ENCODE measurements at regions not wholly inside any gene's neighbourhood (a gene's known extent, or its start where the extent isn't known, plus 50 kb on each side); places are given as distances from the start of the nearest gene placed in this dataset.

- no CpG with 5 or more reads among the region's 4 CpGs for WGBS (ENCODE audit: insufficient coverage)
- Histone ChIP-seq H3K27me3 (ENCODE audit: control insufficient read depth, insufficient read depth, low read length) (no peaks in the 10 kb centered on the region), H3K36me3 (ENCODE audit: control insufficient read depth, insufficient read depth, low read length) (no peaks in the 10 kb centered on the region), H3K4me3 (ENCODE audit: low read length) (no peak overlapping the region), H3K27ac (ENCODE audit: low read length) (no peak overlapping the region), H3K9me3 (replicated peaks; ENCODE audit: control insufficient read depth, low read depth, low read length) (no peaks in the 10 kb centered on the region), H3K4me1 (ENCODE audit: control insufficient read depth, insufficient read depth, low read length) (no peaks in the 10 kb centered on the region)
- DNase-seq: no peak
Measured at GRCh38 chr21:22881131-22881530, 1882.9 kb downstream of the NCAM2 start.

GRCh38 chr21:22885079-22885478 lies 1886.9 kb downstream of the NCAM2 start:
- Histone ChIP-seq H3K27ac (ENCODE audit: low read length) (no peak overlapping the region), H3K4me1 (ENCODE audit: control insufficient read depth, insufficient read depth, low read length) (no peaks in the 10 kb centered on the region), H3K36me3 (ENCODE audit: control insufficient read depth, insufficient read depth, low read length) (no peaks in the 10 kb centered on the region), H3K4me3 (ENCODE audit: low read length) (no peak overlapping the region), H3K9me3 (replicated peaks; ENCODE audit: control insufficient read depth, low read depth, low read length) (no peaks in the 10 kb centered on the region), H3K27me3 (ENCODE audit: control insufficient read depth, insufficient read depth, low read length) (no peaks in the 10 kb centered on the region)
- DNase-seq: no peak
- WGBS (ENCODE audit: insufficient coverage): no CpG with 5 or more reads among the region's 4 CpGs

- Histone ChIP-seq H3K9me3 (replicated peaks; ENCODE audit: control insufficient read depth, low read depth, low read length) (no peaks in the 10 kb centered on the region), H3K36me3 (ENCODE audit: control insufficient read depth, insufficient read depth, low read length) (no peaks in the 10 kb centered on the region), H3K4me1 (ENCODE audit: control insufficient read depth, insufficient read depth, low read length) (no peaks in the 10 kb centered on the region), H3K27ac (ENCODE audit: low read length) (no peak overlapping the region), H3K27me3 (ENCODE audit: control insufficient read depth, insufficient read depth, low read length) (no peaks in the 10 kb centered on the region), H3K4me3 (ENCODE audit: low read length) (no peak overlapping the region)
- no peak for DNase-seq
Measured at GRCh38 chr21:22885614-22886013, 1887.4 kb downstream of the NCAM2 start.

- no peaks in the 10 kb centered on the region for H3K27me3 ChIP-seq (ENCODE audit: control insufficient read depth, insufficient read depth, low read length)
- no peak for DNase-seq
- WGBS (ENCODE audit: insufficient coverage): 86% methylated on average over 1 of the region's 2 CpGs
- no peaks in the 10 kb centered on the region for H3K36me3 ChIP-seq (ENCODE audit: control insufficient read depth, insufficient read depth, low read length)
- no peak overlapping the region for H3K27ac ChIP-seq (ENCODE audit: low read length)
- no peaks in the 10 kb centered on the region for H3K4me1 ChIP-seq (ENCODE audit: control insufficient read depth, insufficient read depth, low read length)
- H3K4me3 ChIP-seq (ENCODE audit: low read length): no peak overlapping the region
- no peaks in the 10 kb centered on the region for H3K9me3 ChIP-seq (replicated peaks; ENCODE audit: control insufficient read depth, low read depth, low read length)
Measured at GRCh38 chr21:22889445-22889844, 1891.2 kb downstream of the NCAM2 start.

GRCh38 chr21:22890656-22891055 lies 1892.4 kb downstream of the NCAM2 start:
- H3K27ac ChIP-seq (ENCODE audit: low read length): no peak overlapping the region
- H3K4me1 ChIP-seq (ENCODE audit: control insufficient read depth, insufficient read depth, low read length): no peaks in the 10 kb centered on the region
- H3K9me3 ChIP-seq (replicated peaks; ENCODE audit: control insufficient read depth, low read depth, low read length): no peaks in the 10 kb centered on the region
- no peak overlapping the region for H3K4me3 ChIP-seq (ENCODE audit: low read length)
- H3K36me3 ChIP-seq (ENCODE audit: control insufficient read depth, insufficient read depth, low read length): no peaks in the 10 kb centered on the region
- no CpG with 5 or more reads among the region's 2 CpGs for WGBS (ENCODE audit: insufficient coverage)
- no peaks in the 10 kb centered on the region for H3K27me3 ChIP-seq (ENCODE audit: control insufficient read depth, insufficient read depth, low read length)
- DNase-seq: no peak

- no peaks in the 10 kb centered on the region for H3K4me1 ChIP-seq (ENCODE audit: control insufficient read depth, insufficient read depth, low read length)
- H3K36me3 ChIP-seq (ENCODE audit: control insufficient read depth, insufficient read depth, low read length): no peaks in the 10 kb centered on the region
- no peak for DNase-seq
- 14% methylated on average over 1 of the region's 2 CpGs for WGBS (ENCODE audit: insufficient coverage)
- H3K27ac ChIP-seq (ENCODE audit: low read length): no peak overlapping the region
- no peak overlapping the region for H3K4me3 ChIP-seq (ENCODE audit: low read length)
- H3K27me3 ChIP-seq (ENCODE audit: control insufficient read depth, insufficient read depth, low read length): no peaks in the 10 kb centered on the region
- no peaks in the 10 kb centered on the region for H3K9me3 ChIP-seq (replicated peaks; ENCODE audit: control insufficient read depth, low read depth, low read length)
Measured at GRCh38 chr21:22892028-22892427, 1893.8 kb downstream of the NCAM2 start.

GRCh38 chr21:22892740-22893139 lies 1894.5 kb downstream of the NCAM2 start:
- no CpG with 5 or more reads among the region's 1 CpG for WGBS (ENCODE audit: insufficient coverage)
- no peaks in the 10 kb centered on the region for H3K36me3 ChIP-seq (ENCODE audit: control insufficient read depth, insufficient read depth, low read length)
- H3K9me3 ChIP-seq (replicated peaks; ENCODE audit: control insufficient read depth, low read depth, low read length): no peaks in the 10 kb centered on the region
- H3K27me3 ChIP-seq (ENCODE audit: control insufficient read depth, insufficient read depth, low read length): no peaks in the 10 kb centered on the region
- H3K4me1 ChIP-seq (ENCODE audit: control insufficient read depth, insufficient read depth, low read length): no peaks in the 10 kb centered on the region
- H3K27ac ChIP-seq (ENCODE audit: low read length): no peak overlapping the region
- DNase-seq: no peak
- H3K4me3 ChIP-seq (ENCODE audit: low read length): no peak overlapping the region

- Histone ChIP-seq H3K27ac (ENCODE audit: low read length) (no peak overlapping the region), H3K4me1 (ENCODE audit: control insufficient read depth, insufficient read depth, low read length) (no peaks in the 10 kb centered on the region), H3K4me3 (ENCODE audit: low read length) (no peak overlapping the region), H3K27me3 (ENCODE audit: control insufficient read depth, insufficient read depth, low read length) (no peaks in the 10 kb centered on the region), H3K36me3 (ENCODE audit: control insufficient read depth, insufficient read depth, low read length) (no peaks in the 10 kb centered on the region), H3K9me3 (replicated peaks; ENCODE audit: control insufficient read depth, low read depth, low read length) (no peaks in the 10 kb centered on the region)
- WGBS (ENCODE audit: insufficient coverage): 86% methylated on average over 3 of the region's 5 CpGs
- DNase-seq: no peak
Measured at GRCh38 chr21:22898051-22898665, 1899.9 kb downstream of the NCAM2 start.

- Histone ChIP-seq H3K36me3 (ENCODE audit: control insufficient read depth, insufficient read depth, low read length) (no peaks in the 10 kb centered on the region), H3K4me3 (ENCODE audit: low read length) (no peak overlapping the region), H3K27ac (ENCODE audit: low read length) (no peak overlapping the region), H3K9me3 (replicated peaks; ENCODE audit: control insufficient read depth, low read depth, low read length) (no peaks in the 10 kb centered on the region), H3K4me1 (ENCODE audit: control insufficient read depth, insufficient read depth, low read length) (no peaks in the 10 kb centered on the region), H3K27me3 (ENCODE audit: control insufficient read depth, insufficient read depth, low read length) (no peaks in the 10 kb centered on the region)
- no CpG with 5 or more reads among the region's 2 CpGs for WGBS (ENCODE audit: insufficient coverage)
- DNase-seq: peak; percentile 32
Measured at GRCh38 chr21:22900490-22900889, 1902.3 kb downstream of the NCAM2 start.

- Histone ChIP-seq H3K36me3 (ENCODE audit: control insufficient read depth, insufficient read depth, low read length) (no peaks in the 10 kb centered on the region), H3K27me3 (ENCODE audit: control insufficient read depth, insufficient read depth, low read length) (no peaks in the 10 kb centered on the region), H3K4me1 (ENCODE audit: control insufficient read depth, insufficient read depth, low read length) (no peaks in the 10 kb centered on the region), H3K4me3 (ENCODE audit: low read length) (no peak overlapping the region), H3K27ac (ENCODE audit: low read length) (no peak overlapping the region), H3K9me3 (replicated peaks; ENCODE audit: control insufficient read depth, low read depth, low read length) (no peaks in the 10 kb centered on the region)
- no peak for DNase-seq
Measured at GRCh38 chr21:22903851-22904250, 1905.6 kb downstream of the NCAM2 start.

- Histone ChIP-seq H3K27me3 (ENCODE audit: control insufficient read depth, insufficient read depth, low read length) (no peaks in the 10 kb centered on the region), H3K36me3 (ENCODE audit: control insufficient read depth, insufficient read depth, low read length) (no peaks in the 10 kb centered on the region), H3K9me3 (replicated peaks; ENCODE audit: control insufficient read depth, low read depth, low read length) (no peaks in the 10 kb centered on the region), H3K27ac (ENCODE audit: low read length) (no peak overlapping the region), H3K4me1 (ENCODE audit: control insufficient read depth, insufficient read depth, low read length) (no peaks in the 10 kb centered on the region), H3K4me3 (ENCODE audit: low read length) (no peak overlapping the region)
- WGBS (ENCODE audit: insufficient coverage): no CpG with 5 or more reads among the region's 4 CpGs
- no peak for DNase-seq
Measured at GRCh38 chr21:22904385-22904784, 1906.2 kb downstream of the NCAM2 start.

All from muscle of leg (tissue), 3 donors.